Neural cell (in vitro differentiated cells): ENCODE measurements at regions not wholly inside any gene's neighbourhood (a gene's known extent, or its start where the extent isn't known, plus 50 kb on each side); places are given as distances from the start of the nearest gene placed in this dataset.

Experiments used
- EP300 ChIP-seq: fragments of 450-650 bp; conservative IDR thresholded peaks from 2 replicates; pipeline ENCODE4 v1.6.1; 2014; ENCODE audit warnings: antibody characterized with exemption, mild to moderate bottlenecking, moderate library complexity; ENCODE audit not compliant: poor library complexity, severe bottlenecking
- POLR2AphosphoS5 ChIP-seq: IDR thresholded peaks from 2 replicates; pipeline ENCODE4 v1.6.1; 2012
- RAD21 ChIP-seq: fragments of 450-650 bp; conservative IDR thresholded peaks from 2 replicates; pipeline ENCODE4 v1.6.1; 2014; ENCODE audit warnings: antibody characterized with exemption, mild to moderate bottlenecking, moderate library complexity
- SMC3 ChIP-seq: fragments of 450-650 bp; conservative IDR thresholded peaks from 2 replicates; pipeline ENCODE4 v1.6.1; 2014; ENCODE audit warnings: antibody characterized with exemption, mild to moderate bottlenecking, moderate library complexity; ENCODE audit not compliant: poor library complexity
- TAF1 ChIP-seq: IDR thresholded peaks from 2 replicates; pipeline ENCODE4 v1.6.1; 2012; ENCODE audit warnings: low read depth
- TF ChIP-seq, protein P1 (sequence below): fragments of 450-650 bp; IDR thresholded peaks from 2 replicates; pipeline ENCODE4 v1.5.1; 2014; ENCODE audit warnings: antibody characterized with exemption, mild to moderate bottlenecking, moderate library complexity; ENCODE audit not compliant: poor library complexity, severe bottlenecking

- TF ChIP-seq SMC3 (no peak), POLR2AphosphoS5 (no peak), TAF1 (no peak), RAD21 (no peak), EP300 (no peak)
- TF ChIP-seq, protein P1, sequence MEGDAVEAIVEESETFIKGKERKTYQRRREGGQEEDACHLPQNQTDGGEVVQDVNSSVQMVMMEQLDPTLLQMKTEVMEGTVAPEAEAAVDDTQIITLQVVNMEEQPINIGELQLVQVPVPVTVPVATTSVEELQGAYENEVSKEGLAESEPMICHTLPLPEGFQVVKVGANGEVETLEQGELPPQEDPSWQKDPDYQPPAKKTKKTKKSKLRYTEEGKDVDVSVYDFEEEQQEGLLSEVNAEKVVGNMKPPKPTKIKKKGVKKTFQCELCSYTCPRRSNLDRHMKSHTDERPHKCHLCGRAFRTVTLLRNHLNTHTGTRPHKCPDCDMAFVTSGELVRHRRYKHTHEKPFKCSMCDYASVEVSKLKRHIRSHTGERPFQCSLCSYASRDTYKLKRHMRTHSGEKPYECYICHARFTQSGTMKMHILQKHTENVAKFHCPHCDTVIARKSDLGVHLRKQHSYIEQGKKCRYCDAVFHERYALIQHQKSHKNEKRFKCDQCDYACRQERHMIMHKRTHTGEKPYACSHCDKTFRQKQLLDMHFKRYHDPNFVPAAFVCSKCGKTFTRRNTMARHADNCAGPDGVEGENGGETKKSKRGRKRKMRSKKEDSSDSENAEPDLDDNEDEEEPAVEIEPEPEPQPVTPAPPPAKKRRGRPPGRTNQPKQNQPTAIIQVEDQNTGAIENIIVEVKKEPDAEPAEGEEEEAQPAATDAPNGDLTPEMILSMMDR: no peak
Observed at GRCh38 chr20:39395478-39396291, 433.5 kb downstream of the DHX35 start.
